HPDE6-E6E7 (cell line): ENCODE measurements at regions not wholly inside any gene's neighbourhood (a gene's known extent, or its start where the extent isn't known, plus 50 kb on each side); places are given as distances from the start of the nearest gene placed in this dataset.

Experiments
- DNase-seq: peaks from one replicate; pipeline ENCODE4 v3.0.0; 2011; ENCODE audit warnings: missing footprints; ENCODE audit errors: extremely low spot score

GRCh38 chr7:130929896-130930659, 196.1 kb upstream of the KLF14 start:
- DNase-seq, result no peak

GRCh38 chr7:130930681-130931080, 196.7 kb upstream of the KLF14 start:
- DNase-seq, result no peak

- no peak for DNase-seq
These were observed 197.4 kb upstream of the KLF14 start for GRCh38 chr7:130931423-130931822.

- DNase-seq, result no peak
These were observed 198.1 kb upstream of the KLF14 start for GRCh38 chr7:130932088-130932487.

- no peak for DNase-seq
These were observed 198.8 kb upstream of the KLF14 start for GRCh38 chr7:130932667-130933432.

- no peak for DNase-seq
These were observed 199.9 kb upstream of the KLF14 start for GRCh38 chr7:130933919-130934318.

- DNase-seq, result no peak
These were observed 201.7 kb upstream of the KLF14 start for GRCh38 chr7:130935564-130936157.

GRCh38 chr7:130936202-130936931, 202.4 kb upstream of the KLF14 start:
- no peak for DNase-seq

GRCh38 chr7:130937016-130937415, 203.0 kb upstream of the KLF14 start:
- DNase-seq, result no peak

- no peak for DNase-seq
These were observed 203.8 kb upstream of the KLF14 start for GRCh38 chr7:130937830-130938229.

GRCh38 chr7:130938661-130939060, 204.7 kb upstream of the KLF14 start:
- no peak for DNase-seq

GRCh38 chr7:130939321-130940095, 205.5 kb upstream of the KLF14 start:
- DNase-seq, result no peak

- DNase-seq, result no peak
These were observed 206.3 kb upstream of the KLF14 start for GRCh38 chr7:130940326-130940725.

GRCh38 chr7:130940907-130941306, 206.9 kb upstream of the KLF14 start:
- DNase-seq, result no peak

GRCh38 chr7:130941322-130942210, 207.6 kb upstream of the KLF14 start:
- DNase-seq, result no peak

- peak; percentile 56 for DNase-seq
These were observed 208.4 kb upstream of the KLF14 start for GRCh38 chr7:130942211-130942964.

- DNase-seq, result no peak
These were observed 209.4 kb upstream of the KLF14 start for GRCh38 chr7:130943336-130943901.

- DNase-seq, result no peak
These were observed 210.0 kb upstream of the KLF14 start for GRCh38 chr7:130943981-130944380.

GRCh38 chr7:130944997-130945396, 211.0 kb upstream of the KLF14 start:
- DNase-seq, result no peak
